ENCODE measurements at regions not wholly inside any gene's neighbourhood (a gene's known extent, or its start where the extent isn't known, plus 50 kb on each side); places are given as distances from the start of the nearest gene placed in this dataset.

GRCh38 chr12:13882176-13882575, 99.2 kb downstream of the GRIN2B start:
- H3K4me2 ChIP-seq = no peak overlapping the region
- no peaks in the 10 kb centered on the region for H3K79me2 ChIP-seq (ENCODE audit: insufficient read depth, low read depth)
- H3K9ac ChIP-seq = no peak overlapping the region
- no peak overlapping the region for H3K4me3 ChIP-seq (IDR thresholded peaks at IDR 0.05; ENCODE audit: insufficient read depth, low read depth, low read length)
- TF ChIP-seq CTCF (conservative IDR thresholded peaks at IDR 0.05; ENCODE audit: low read depth, low read length) = no peak
- H3K27ac ChIP-seq = no peak overlapping the region
- H4K20me1 ChIP-seq (ENCODE audit: insufficient read depth) = no peaks in the 10 kb centered on the region
- H3K36me3 ChIP-seq (ENCODE audit: insufficient read depth) = no peaks in the 10 kb centered on the region
- no peaks in the 10 kb centered on the region for H3K4me1 ChIP-seq (ENCODE audit: low read depth, poor library complexity, severe bottlenecking)
- H3K27me3 ChIP-seq (ENCODE audit: insufficient read depth, low read depth) = no peaks in the 10 kb centered on the region
- no peak overlapping the region for H2AFZ ChIP-seq (ENCODE audit: low read depth)

GRCh38 chr12:13880613-13881012, 100.8 kb downstream of the GRIN2B start:
- Histone ChIP-seq H3K4me2 (no peak overlapping the region), H3K4me1 (ENCODE audit: low read depth, poor library complexity, severe bottlenecking) (no peaks in the 10 kb centered on the region), H2AFZ (ENCODE audit: low read depth) (no peak overlapping the region), H3K79me2 (ENCODE audit: insufficient read depth, low read depth) (no peaks in the 10 kb centered on the region), H3K36me3 (ENCODE audit: insufficient read depth) (no peaks in the 10 kb centered on the region), H3K27me3 (ENCODE audit: insufficient read depth, low read depth) (no peaks in the 10 kb centered on the region), H3K9ac (no peak overlapping the region), H3K27ac (no peak overlapping the region), H4K20me1 (ENCODE audit: insufficient read depth) (no peaks in the 10 kb centered on the region), H3K4me3 (IDR thresholded peaks at IDR 0.05; ENCODE audit: insufficient read depth, low read depth, low read length) (no peak overlapping the region)
- TF ChIP-seq CTCF (conservative IDR thresholded peaks at IDR 0.05; ENCODE audit: low read depth, low read length) = no peak

- Histone ChIP-seq H3K9ac (no peak overlapping the region), H3K27ac (no peak overlapping the region), H3K27me3 (ENCODE audit: insufficient read depth, low read depth) (no peaks in the 10 kb centered on the region), H3K4me3 (IDR thresholded peaks at IDR 0.05; ENCODE audit: insufficient read depth, low read depth, low read length) (no peak overlapping the region), H3K4me2 (no peak overlapping the region), H3K36me3 (ENCODE audit: insufficient read depth) (no peaks in the 10 kb centered on the region), H3K79me2 (ENCODE audit: insufficient read depth, low read depth) (no peaks in the 10 kb centered on the region), H2AFZ (ENCODE audit: low read depth) (no peak overlapping the region), H4K20me1 (ENCODE audit: insufficient read depth) (no peaks in the 10 kb centered on the region), H3K4me1 (ENCODE audit: low read depth, poor library complexity, severe bottlenecking) (no peaks in the 10 kb centered on the region)
- TF ChIP-seq CTCF (conservative IDR thresholded peaks at IDR 0.05; ENCODE audit: low read depth, low read length) = no peak
These were observed 105.7 kb downstream of the GRIN2B start for GRCh38 chr12:13875744-13876143.

- Histone ChIP-seq H3K27ac (no peak overlapping the region), H2AFZ (ENCODE audit: low read depth) (no peak overlapping the region), H3K4me1 (ENCODE audit: low read depth, poor library complexity, severe bottlenecking) (no peaks in the 10 kb centered on the region), H3K27me3 (ENCODE audit: insufficient read depth, low read depth) (no peaks in the 10 kb centered on the region), H4K20me1 (ENCODE audit: insufficient read depth) (no peaks in the 10 kb centered on the region), H3K36me3 (ENCODE audit: insufficient read depth) (no peaks in the 10 kb centered on the region), H3K79me2 (ENCODE audit: insufficient read depth, low read depth) (no peaks in the 10 kb centered on the region), H3K4me2 (no peak overlapping the region), H3K9ac (no peak overlapping the region), H3K4me3 (IDR thresholded peaks at IDR 0.05; ENCODE audit: insufficient read depth, low read depth, low read length) (no peak overlapping the region)
- TF ChIP-seq CTCF (conservative IDR thresholded peaks at IDR 0.05; ENCODE audit: low read depth, low read length) = no peak
These were observed 111.1 kb downstream of the GRIN2B start for GRCh38 chr12:13870255-13870654.
